ENCODE measurements at regions not wholly inside any gene's neighbourhood (a gene's known extent, or its start where the extent isn't known, plus 50 kb on each side); places are given as distances from the start of the nearest gene placed in this dataset.

DNA sequence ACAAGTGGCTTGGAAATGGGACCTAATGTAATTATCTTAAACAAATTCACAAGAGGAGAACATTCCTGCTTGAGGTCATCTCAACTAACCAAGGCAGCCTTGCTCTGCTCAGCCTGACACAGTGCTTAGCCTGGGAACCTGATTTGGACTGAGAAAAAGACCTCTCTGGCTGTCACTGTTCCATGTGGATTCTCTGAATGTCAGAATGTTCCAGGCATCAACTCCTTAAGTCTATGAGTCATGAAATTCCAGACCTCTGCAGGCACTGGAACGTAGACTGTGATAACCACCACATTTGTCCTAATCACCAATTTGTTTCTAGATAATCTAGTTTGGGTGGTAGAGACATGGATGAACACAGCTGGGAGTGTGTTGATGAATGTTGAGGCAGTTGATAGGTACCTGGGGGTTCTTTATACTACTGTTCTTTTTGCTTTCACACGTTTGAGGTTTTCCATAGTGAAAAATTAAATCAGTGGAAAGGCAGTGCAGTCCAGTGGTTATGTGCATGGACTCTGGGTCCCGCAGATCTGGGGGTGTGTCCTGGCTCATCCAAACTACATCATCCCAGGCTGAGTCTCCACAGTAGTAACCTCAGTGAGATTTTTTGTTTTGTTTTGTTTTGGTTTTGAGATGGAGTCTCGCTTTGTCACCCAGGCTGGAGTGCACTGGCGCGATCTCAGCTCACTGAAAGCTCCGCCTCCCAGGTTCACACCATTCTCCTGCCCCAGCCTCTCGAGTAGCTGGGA, 269.6 kb downstream of the MN1 start:
- intact Hi-C loops (cut with micrococcal nuclease), result no loop called here
- TF ChIP-seq, protein P1, sequence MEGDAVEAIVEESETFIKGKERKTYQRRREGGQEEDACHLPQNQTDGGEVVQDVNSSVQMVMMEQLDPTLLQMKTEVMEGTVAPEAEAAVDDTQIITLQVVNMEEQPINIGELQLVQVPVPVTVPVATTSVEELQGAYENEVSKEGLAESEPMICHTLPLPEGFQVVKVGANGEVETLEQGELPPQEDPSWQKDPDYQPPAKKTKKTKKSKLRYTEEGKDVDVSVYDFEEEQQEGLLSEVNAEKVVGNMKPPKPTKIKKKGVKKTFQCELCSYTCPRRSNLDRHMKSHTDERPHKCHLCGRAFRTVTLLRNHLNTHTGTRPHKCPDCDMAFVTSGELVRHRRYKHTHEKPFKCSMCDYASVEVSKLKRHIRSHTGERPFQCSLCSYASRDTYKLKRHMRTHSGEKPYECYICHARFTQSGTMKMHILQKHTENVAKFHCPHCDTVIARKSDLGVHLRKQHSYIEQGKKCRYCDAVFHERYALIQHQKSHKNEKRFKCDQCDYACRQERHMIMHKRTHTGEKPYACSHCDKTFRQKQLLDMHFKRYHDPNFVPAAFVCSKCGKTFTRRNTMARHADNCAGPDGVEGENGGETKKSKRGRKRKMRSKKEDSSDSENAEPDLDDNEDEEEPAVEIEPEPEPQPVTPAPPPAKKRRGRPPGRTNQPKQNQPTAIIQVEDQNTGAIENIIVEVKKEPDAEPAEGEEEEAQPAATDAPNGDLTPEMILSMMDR (IDR thresholded peaks at IDR 0.05; ENCODE audit: borderline replicate concordance), result no peak
- H3K4me3 ChIP-seq, result no peak overlapping the region
- H3K27me3 ChIP-seq (ENCODE audit: low read depth), result peaks cover 61% of the 10 kb centered on the region
- H3K4me1 ChIP-seq, result peaks cover 4% of the 10 kb centered on the region
- H3K9me3 ChIP-seq (replicated peaks), result peaks cover 12% of the 10 kb centered on the region
- H3K27ac ChIP-seq (replicated peaks), result peak overlapping the region; percentile 27
- no peaks in the 10 kb centered on the region for H3K36me3 ChIP-seq
- DNase-seq, result no peak

DNA sequence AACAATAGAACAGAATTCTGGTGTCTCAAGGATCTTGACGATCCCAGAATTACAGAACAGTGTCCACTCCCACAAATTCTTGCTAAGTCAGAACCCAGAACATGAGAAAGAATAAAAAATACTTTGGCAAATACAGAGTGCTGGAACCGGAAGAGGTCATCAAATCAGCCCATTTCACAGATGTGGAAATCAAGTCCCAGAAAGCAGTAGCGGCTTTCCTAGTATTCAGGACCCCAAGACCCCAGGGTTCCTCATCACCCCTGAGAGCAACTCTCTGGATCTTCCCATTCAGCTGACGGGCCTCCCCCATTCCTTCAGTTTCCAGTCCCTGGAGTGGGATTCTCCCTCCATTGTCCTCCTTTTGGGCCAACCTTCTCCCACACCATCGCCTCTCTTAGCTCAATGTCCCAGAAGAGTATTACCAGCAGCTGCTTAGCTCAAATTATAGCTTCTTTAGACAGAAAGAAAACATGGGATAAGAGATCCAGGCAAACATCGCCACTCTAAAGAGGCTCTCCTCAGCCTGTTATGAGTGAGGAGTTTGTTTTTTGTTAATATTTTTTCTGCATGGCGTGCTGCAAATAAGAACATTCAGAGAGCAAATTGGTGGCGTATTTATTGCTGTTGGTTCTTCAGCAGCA, 268.3 kb downstream of the MN1 start:
- Histone ChIP-seq H3K27ac (replicated peaks) (no peak overlapping the region), H3K4me3 (no peak overlapping the region), H3K9me3 (replicated peaks) (peaks cover 12% of the 10 kb centered on the region), H3K36me3 (no peaks in the 10 kb centered on the region), H3K4me1 (peaks cover 13% of the 10 kb centered on the region), H3K27me3 (ENCODE audit: low read depth) (peaks cover 64% of the 10 kb centered on the region)
- intact Hi-C loops (cut with micrococcal nuclease), result no loop called here
- DNase-seq, result no peak
- TF ChIP-seq, protein P1 (IDR thresholded peaks at IDR 0.05; ENCODE audit: borderline replicate concordance), result no peak

DNA sequence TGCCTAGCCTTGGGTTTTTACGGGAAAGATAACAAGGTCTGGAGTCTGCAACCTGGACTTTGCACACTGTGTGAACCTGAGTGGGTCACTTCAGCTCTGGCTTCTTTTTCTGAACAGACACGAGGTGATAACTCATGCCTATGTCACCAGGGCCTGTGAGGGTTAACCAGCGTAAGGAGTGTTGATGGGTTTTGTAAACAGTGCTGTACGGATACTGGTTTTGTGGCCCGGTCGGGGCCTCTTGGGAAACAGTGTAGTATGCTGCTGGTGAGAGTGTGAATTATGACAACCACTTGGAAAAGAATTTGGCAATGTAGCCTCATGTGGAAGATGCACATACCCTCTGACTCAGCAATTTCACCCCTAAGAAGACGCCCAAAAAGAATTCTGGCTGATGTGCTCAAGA, 266.8 kb downstream of the MN1 start:
- Histone ChIP-seq H3K9me3 (replicated peaks) (peaks cover 12% of the 10 kb centered on the region), H3K36me3 (no peaks in the 10 kb centered on the region), H3K4me1 (peaks cover 13% of the 10 kb centered on the region), H3K27ac (replicated peaks) (no peak overlapping the region), H3K4me3 (no peak overlapping the region), H3K27me3 (ENCODE audit: low read depth) (peaks cover 79% of the 10 kb centered on the region)
- no peak for DNase-seq
- intact Hi-C loops (cut with micrococcal nuclease), result no loop called here
- TF ChIP-seq, protein P1 (IDR thresholded peaks at IDR 0.05; ENCODE audit: borderline replicate concordance), result no peak

DNA sequence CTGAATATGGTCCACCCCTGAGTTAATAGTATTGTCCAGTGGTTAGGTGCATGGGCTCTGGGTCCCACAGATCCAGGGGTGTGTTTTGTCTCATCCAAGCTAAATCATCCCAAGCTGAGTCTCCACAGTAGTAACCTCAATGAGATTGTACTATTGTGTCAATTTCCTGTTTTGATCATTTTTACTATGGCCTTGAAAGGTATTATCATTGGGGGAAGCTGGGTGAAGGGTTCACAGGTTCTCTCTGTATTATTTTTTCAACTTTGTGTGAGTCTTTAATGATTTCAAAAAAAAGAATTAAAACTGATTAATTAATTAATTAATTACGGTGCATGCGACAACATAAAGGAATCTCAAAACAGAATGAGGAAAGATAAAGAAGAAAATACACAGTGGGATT, 266.1 kb downstream of the MN1 start:
- Histone ChIP-seq H3K36me3 (no peaks in the 10 kb centered on the region), H3K4me1 (peaks cover 13% of the 10 kb centered on the region), H3K4me3 (no peak overlapping the region), H3K27ac (replicated peaks) (no peak overlapping the region), H3K27me3 (ENCODE audit: low read depth) (peaks cover 80% of the 10 kb centered on the region), H3K9me3 (replicated peaks) (peaks cover 7% of the 10 kb centered on the region)
- intact Hi-C loops (cut with micrococcal nuclease), result no loop called here
- TF ChIP-seq, protein P1 (IDR thresholded peaks at IDR 0.05; ENCODE audit: borderline replicate concordance), result no peak
- DNase-seq, result no peak

DNA sequence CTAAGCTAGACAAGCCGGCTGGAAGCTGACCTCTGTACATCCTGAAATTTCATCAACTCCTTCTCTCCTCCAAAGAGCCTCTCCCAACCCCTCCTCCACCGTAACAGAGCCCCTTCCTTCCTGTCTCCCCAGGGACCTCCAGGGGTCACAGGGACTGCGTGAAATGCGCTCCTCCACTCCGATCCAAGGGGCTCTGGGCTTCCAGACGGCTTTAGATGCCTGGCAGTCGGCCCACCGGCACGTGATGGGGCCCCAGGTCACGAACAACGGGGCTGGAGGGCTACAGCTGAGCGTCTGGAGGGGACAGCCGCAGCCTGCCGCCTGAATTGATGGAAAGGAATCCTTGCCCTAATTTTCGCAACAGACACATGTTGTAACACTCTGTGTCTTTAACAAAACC, 264.1 kb downstream of the MN1 start:
- peaks cover 13% of the 10 kb centered on the region for H3K4me1 ChIP-seq
- no peak overlapping the region for H3K27ac ChIP-seq (replicated peaks)
- no peaks in the 10 kb centered on the region for H3K36me3 ChIP-seq
- peak; percentile 58 for DNase-seq
- intact Hi-C loops (cut with micrococcal nuclease), result no loop called here
- no peaks in the 10 kb centered on the region for H3K9me3 ChIP-seq (replicated peaks)
- peaks cover 84% of the 10 kb centered on the region for H3K27me3 ChIP-seq (ENCODE audit: low read depth)
- TF ChIP-seq, protein P1 (IDR thresholded peaks at IDR 0.05; ENCODE audit: borderline replicate concordance), result no peak
- H3K4me3 ChIP-seq, result no peak overlapping the region

Data from left ventricle myocardium inferior (tissue), 1 donor.